ENCODE measurements at regions not wholly inside any gene's neighbourhood (a gene's known extent, or its start where the extent isn't known, plus 50 kb on each side); places are given as distances from the start of the nearest gene placed in this dataset.

DNA sequence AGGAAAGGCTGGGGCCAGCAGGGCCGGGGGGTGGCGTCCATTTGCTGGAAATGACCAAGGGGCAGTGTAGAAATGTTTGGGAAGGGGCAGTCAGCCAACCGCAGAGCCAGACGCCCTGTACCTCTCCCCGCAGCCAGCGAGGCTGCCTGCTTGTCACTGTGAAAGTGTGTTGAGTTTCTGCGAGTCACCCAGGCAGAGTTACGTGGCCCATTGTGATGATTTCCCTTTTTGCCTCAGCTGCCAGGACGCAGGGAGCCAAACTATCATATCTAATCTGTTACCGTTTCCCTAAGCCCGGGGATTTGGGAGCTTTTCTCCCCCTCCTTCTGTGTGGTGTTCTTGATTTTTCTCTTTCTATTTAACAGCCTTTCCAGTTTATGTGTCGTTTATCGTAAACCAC is 67.9 kb upstream of the STX16 start:
- TF ChIP-seq POLR2A (IDR thresholded peaks at IDR 0.05; ENCODE audit: low read depth, low read length) (no peak), RFX5 (IDR thresholded peaks at IDR 0.05; ENCODE audit: low read depth, low read length) (no peak), SMC3 (IDR thresholded peaks at IDR 0.05; ENCODE audit: low read depth, low read length) (no peak), CEBPB (IDR thresholded peaks at IDR 0.05; ENCODE audit: low read depth, low read length) (no peak), MAZ (IDR thresholded peaks at IDR 0.05; ENCODE audit: borderline replicate concordance, low read depth, low read length) (no peak)
- TF ChIP-seq, protein P1, sequence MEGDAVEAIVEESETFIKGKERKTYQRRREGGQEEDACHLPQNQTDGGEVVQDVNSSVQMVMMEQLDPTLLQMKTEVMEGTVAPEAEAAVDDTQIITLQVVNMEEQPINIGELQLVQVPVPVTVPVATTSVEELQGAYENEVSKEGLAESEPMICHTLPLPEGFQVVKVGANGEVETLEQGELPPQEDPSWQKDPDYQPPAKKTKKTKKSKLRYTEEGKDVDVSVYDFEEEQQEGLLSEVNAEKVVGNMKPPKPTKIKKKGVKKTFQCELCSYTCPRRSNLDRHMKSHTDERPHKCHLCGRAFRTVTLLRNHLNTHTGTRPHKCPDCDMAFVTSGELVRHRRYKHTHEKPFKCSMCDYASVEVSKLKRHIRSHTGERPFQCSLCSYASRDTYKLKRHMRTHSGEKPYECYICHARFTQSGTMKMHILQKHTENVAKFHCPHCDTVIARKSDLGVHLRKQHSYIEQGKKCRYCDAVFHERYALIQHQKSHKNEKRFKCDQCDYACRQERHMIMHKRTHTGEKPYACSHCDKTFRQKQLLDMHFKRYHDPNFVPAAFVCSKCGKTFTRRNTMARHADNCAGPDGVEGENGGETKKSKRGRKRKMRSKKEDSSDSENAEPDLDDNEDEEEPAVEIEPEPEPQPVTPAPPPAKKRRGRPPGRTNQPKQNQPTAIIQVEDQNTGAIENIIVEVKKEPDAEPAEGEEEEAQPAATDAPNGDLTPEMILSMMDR (conservative IDR thresholded peaks at IDR 0.05; ENCODE audit: low read depth, low read length), result no peak

All from IMR-90 (cell line).